Loucy (cell line): ENCODE measurements at regions not wholly inside any gene's neighbourhood (a gene's known extent, or its start where the extent isn't known, plus 50 kb on each side); places are given as distances from the start of the nearest gene placed in this dataset.

Experiments
- H2AFZ ChIP-seq: fragments of 200-600 bp; sonication (generic); 2 replicates; pipeline ENCODE4 v1.6.0; 2016; ENCODE audit warnings: antibody characterized with exemption, mild to moderate bottlenecking, low read length, moderate library complexity
- H3F3A ChIP-seq: fragments of 200-600 bp; 2 replicates; pipeline ENCODE4 v1.6.0; 2016; ENCODE audit warnings: antibody characterized with exemption, low read depth, mild to moderate bottlenecking
- H3K27me3 ChIP-seq: fragments of 200-600 bp; sonication (generic); 2 replicates; pipeline ENCODE4 v1.6.1; 2014; ENCODE audit warnings: low read length, mild to moderate bottlenecking; ENCODE audit not compliant: insufficient read depth, poor library complexity, severe bottlenecking
- H3K36me3 ChIP-seq: fragments of 200-600 bp; sonication (generic); 2 replicates; pipeline ENCODE4 v1.6.1; 2016; ENCODE audit warnings: low read length; ENCODE audit not compliant: insufficient read depth
- H3K4me1 ChIP-seq: fragments of 200-600 bp; sonication (generic); 2 replicates; pipeline ENCODE4 v1.5.1; 2014; ENCODE audit warnings: low read length, mild to moderate bottlenecking; ENCODE audit not compliant: insufficient read depth, poor library complexity, severe bottlenecking
- H3K4me2 ChIP-seq: fragments of 200-600 bp; sonication (generic); 2 replicates; pipeline ENCODE4 v1.6.0; 2014; ENCODE audit warnings: antibody characterized with exemption, low read length, low read depth, mild to moderate bottlenecking; ENCODE audit not compliant: poor library complexity, severe bottlenecking
- H3K4me3 ChIP-seq: fragments of 200-600 bp; sonication (generic); 2 replicates; pipeline ENCODE4 v1.5.1; 2014; ENCODE audit warnings: low read length, mild to moderate bottlenecking, mixed read lengths; ENCODE audit not compliant: poor library complexity, severe bottlenecking
- H3K79me2 ChIP-seq: fragments of 200-600 bp; sonication (generic); 2 replicates; pipeline ENCODE4 v1.6.1; 2014; ENCODE audit warnings: low read length; ENCODE audit not compliant: insufficient read depth
- H3K9ac ChIP-seq: fragments of 200-600 bp; sonication (generic); 2 replicates; pipeline ENCODE4 v1.6.0; 2014; ENCODE audit warnings: mild to moderate bottlenecking, low read depth, low read length, moderate library complexity; ENCODE audit not compliant: poor library complexity, severe bottlenecking
- H3K9me2 ChIP-seq: fragments of 200-600 bp; sonication (generic); replicated peaks from 2 replicates; pipeline ENCODE4 v1.6.1; 2016; ENCODE audit warnings: low read depth, low read length, mixed read lengths
- H3K9me3 ChIP-seq: fragments of 200-600 bp; sonication (generic); 2 replicates; pipeline ENCODE4 v1.6.1; 2014; ENCODE audit warnings: mild to moderate bottlenecking, antibody characterized with exemption, low read length, low read depth; ENCODE audit not compliant: insufficient read depth
- H4K20me1 ChIP-seq: fragments of 200-600 bp; sonication (generic); 2 replicates; pipeline ENCODE4 v1.6.0; 2014; ENCODE audit warnings: antibody characterized with exemption, low read length, mild to moderate bottlenecking; ENCODE audit not compliant: insufficient read depth, poor library complexity, severe bottlenecking
- CTCF ChIP-seq: fragments of 200-600 bp; sonication (generic); conservative IDR thresholded peaks from 2 replicates; pipeline ENCODE4 v1.5.1; 2014; ENCODE audit warnings: mild to moderate bottlenecking, antibody characterized with exemption, low read length
- EZH2phosphoT487 ChIP-seq: fragments of 200-600 bp; IDR thresholded peaks from 2 replicates; pipeline ENCODE4 v1.6.1; 2018; ENCODE audit warnings: antibody characterized with exemption, mild to moderate bottlenecking, moderate library complexity, borderline replicate concordance

GRCh38 chr9:88071331-88071730 lies 66.9 kb downstream of the SPATA31C2 start:
- no peaks in the 10 kb centered on the region for H3K9me3 ChIP-seq
- no peaks in the 10 kb centered on the region for H4K20me1 ChIP-seq
- no peaks in the 10 kb centered on the region for H3K36me3 ChIP-seq
- no peak overlapping the region for H2AFZ ChIP-seq
- H3K27me3 ChIP-seq, result peaks cover 18% of the 10 kb centered on the region
- no peak overlapping the region for H3K9ac ChIP-seq
- no peaks in the 10 kb centered on the region for H3F3A ChIP-seq
- H3K9me2 ChIP-seq, result no peaks in the 10 kb centered on the region
- H3K79me2 ChIP-seq, result no peaks in the 10 kb centered on the region
- TF ChIP-seq CTCF (no peak), EZH2phosphoT487 (no peak)
- H3K4me3 ChIP-seq, result no peak overlapping the region
- H3K4me1 ChIP-seq, result peaks cover 7% of the 10 kb centered on the region
- no peak overlapping the region for H3K4me2 ChIP-seq

- Histone ChIP-seq H3K79me2 (no peaks in the 10 kb centered on the region), H4K20me1 (no peaks in the 10 kb centered on the region), H3K9me3 (no peaks in the 10 kb centered on the region), H3K27me3 (no peaks in the 10 kb centered on the region), H3F3A (no peaks in the 10 kb centered on the region), H3K36me3 (no peaks in the 10 kb centered on the region), H3K9me2 (no peaks in the 10 kb centered on the region), H3K9ac (no peak overlapping the region), H3K4me3 (no peak overlapping the region), H3K4me2 (no peak overlapping the region), H2AFZ (no peak overlapping the region), H3K4me1 (no peaks in the 10 kb centered on the region)
- no peak for TF ChIP-seq CTCF
- no peak for TF ChIP-seq EZH2phosphoT487
Observed at GRCh38 chr9:88065619-88066018, 72.7 kb downstream of the SPATA31C2 start.

GRCh38 chr9:88064554-88064953 lies 73.7 kb downstream of the SPATA31C2 start:
- Histone ChIP-seq H2AFZ (no peak overlapping the region), H3K9me3 (no peaks in the 10 kb centered on the region), H3K27me3 (no peaks in the 10 kb centered on the region), H3K36me3 (no peaks in the 10 kb centered on the region), H3K4me1 (no peaks in the 10 kb centered on the region), H3K79me2 (no peaks in the 10 kb centered on the region), H3K9ac (no peak overlapping the region), H3K4me2 (no peak overlapping the region), H3F3A (no peaks in the 10 kb centered on the region), H3K4me3 (no peak overlapping the region), H4K20me1 (no peaks in the 10 kb centered on the region), H3K9me2 (no peaks in the 10 kb centered on the region)
- TF ChIP-seq EZH2phosphoT487 (no peak), CTCF (no peak)
